Neural cell (in vitro differentiated cells): ENCODE measurements at regions not wholly inside any gene's neighbourhood (a gene's known extent, or its start where the extent isn't known, plus 50 kb on each side); places are given as distances from the start of the nearest gene placed in this dataset.

ENCODE experiments used
- EP300 ChIP-seq: fragments of 450-650 bp; conservative IDR thresholded peaks from 2 replicates; pipeline ENCODE4 v1.6.1; 2014; ENCODE audit warnings: antibody characterized with exemption, mild to moderate bottlenecking, moderate library complexity; ENCODE audit not compliant: poor library complexity, severe bottlenecking
- EZH2 ChIP-seq: fragments of 200-600, 300-800 bp; shearing (Covaris generic), sonication (generic); IDR thresholded peaks from 2 replicates; pipeline ENCODE4 v1.6.1; 2014; ENCODE audit warnings: antibody characterized with exemption, low read length, borderline replicate concordance, mild to moderate bottlenecking; ENCODE audit not compliant: insufficient read depth, poor library complexity, severe bottlenecking
- POLR2AphosphoS5 ChIP-seq: IDR thresholded peaks from 2 replicates; pipeline ENCODE4 v1.6.1; 2012
- REST ChIP-seq: IDR thresholded peaks from 2 replicates; pipeline ENCODE4 v1.6.1; 2012; ENCODE audit warnings: borderline replicate concordance
- TF ChIP-seq, protein P1 (sequence below): fragments of 450-650 bp; IDR thresholded peaks from 2 replicates; pipeline ENCODE4 v1.5.1; 2014; ENCODE audit warnings: antibody characterized with exemption, mild to moderate bottlenecking, moderate library complexity; ENCODE audit not compliant: poor library complexity, severe bottlenecking

DNA sequence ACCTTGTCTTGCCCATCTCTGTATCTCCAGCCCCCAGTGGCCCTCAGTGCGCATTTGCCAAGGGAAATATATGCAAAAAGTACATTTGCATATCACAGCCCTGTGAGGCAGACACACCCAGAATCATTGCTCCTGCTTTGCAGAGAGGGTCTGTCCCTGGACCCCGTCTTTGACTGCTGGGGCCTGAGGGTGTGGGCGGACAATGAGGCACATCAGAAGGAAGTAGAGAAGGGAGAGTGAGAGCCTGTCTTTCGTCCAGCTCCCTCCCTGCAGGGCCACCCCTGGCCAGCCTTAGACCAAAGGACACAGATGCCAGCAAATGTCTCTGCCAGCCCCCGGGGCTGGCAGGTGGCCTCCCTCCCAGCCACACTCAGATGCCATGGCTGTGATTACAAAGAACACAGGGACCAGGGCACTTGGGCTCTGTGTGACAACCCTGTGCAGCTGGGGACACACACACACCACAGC lies 516.2 kb upstream of the MYT1L start:
- no peak for TF ChIP-seq REST
- TF ChIP-seq POLR2AphosphoS5 = no peak
- TF ChIP-seq, protein P1, sequence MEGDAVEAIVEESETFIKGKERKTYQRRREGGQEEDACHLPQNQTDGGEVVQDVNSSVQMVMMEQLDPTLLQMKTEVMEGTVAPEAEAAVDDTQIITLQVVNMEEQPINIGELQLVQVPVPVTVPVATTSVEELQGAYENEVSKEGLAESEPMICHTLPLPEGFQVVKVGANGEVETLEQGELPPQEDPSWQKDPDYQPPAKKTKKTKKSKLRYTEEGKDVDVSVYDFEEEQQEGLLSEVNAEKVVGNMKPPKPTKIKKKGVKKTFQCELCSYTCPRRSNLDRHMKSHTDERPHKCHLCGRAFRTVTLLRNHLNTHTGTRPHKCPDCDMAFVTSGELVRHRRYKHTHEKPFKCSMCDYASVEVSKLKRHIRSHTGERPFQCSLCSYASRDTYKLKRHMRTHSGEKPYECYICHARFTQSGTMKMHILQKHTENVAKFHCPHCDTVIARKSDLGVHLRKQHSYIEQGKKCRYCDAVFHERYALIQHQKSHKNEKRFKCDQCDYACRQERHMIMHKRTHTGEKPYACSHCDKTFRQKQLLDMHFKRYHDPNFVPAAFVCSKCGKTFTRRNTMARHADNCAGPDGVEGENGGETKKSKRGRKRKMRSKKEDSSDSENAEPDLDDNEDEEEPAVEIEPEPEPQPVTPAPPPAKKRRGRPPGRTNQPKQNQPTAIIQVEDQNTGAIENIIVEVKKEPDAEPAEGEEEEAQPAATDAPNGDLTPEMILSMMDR = no peak
- no peak for TF ChIP-seq EP300
- no peak for TF ChIP-seq EZH2
